ENCODE measurements at regions not wholly inside any gene's neighbourhood (a gene's known extent, or its start where the extent isn't known, plus 50 kb on each side); places are given as distances from the start of the nearest gene placed in this dataset.

GRCh38 chr16:51507286-51507685 is 356.2 kb upstream of the SALL1 start:
- no peak overlapping the region for H3K4me3 Mint-ChIP-seq (ENCODE audit: low read depth, unreplicated experiment)
- no peak for TF ChIP-seq CTCF (IDR thresholded peaks at IDR 0.05; ENCODE audit: unreplicated experiment)
- H3K27ac Mint-ChIP-seq (ENCODE audit: unreplicated experiment), result no peak overlapping the region
- no peaks in the 10 kb centered on the region for H3K36me3 Mint-ChIP-seq (ENCODE audit: insufficient read depth, unreplicated experiment)
- no peaks in the 10 kb centered on the region for H3K27me3 Mint-ChIP-seq (ENCODE audit: unreplicated experiment)
- no peaks in the 10 kb centered on the region for H3K4me1 Mint-ChIP-seq (ENCODE audit: low read depth, unreplicated experiment)
- CTCF ChIA-PET, result no interaction called here
- DNase-seq, result no peak
- BruUV-seq (replicated peaks), result no TSS peak
- H3K9me3 Mint-ChIP-seq (ENCODE audit: low read depth, unreplicated experiment), result peaks cover 6% of the 10 kb centered on the region
- intact Hi-C loops (cut with micrococcal nuclease; ENCODE audit: unreplicated experiment), result no loop called here

GRCh38 chr16:51500306-51500705 is 349.2 kb upstream of the SALL1 start:
- Mint-ChIP-seq H3K4me1 (ENCODE audit: low read depth, unreplicated experiment) (no peaks in the 10 kb centered on the region), H3K4me3 (ENCODE audit: low read depth, unreplicated experiment) (no peak overlapping the region), H3K36me3 (ENCODE audit: insufficient read depth, unreplicated experiment) (no peaks in the 10 kb centered on the region), H3K27ac (ENCODE audit: unreplicated experiment) (no peak overlapping the region), H3K27me3 (ENCODE audit: unreplicated experiment) (no peaks in the 10 kb centered on the region), H3K9me3 (ENCODE audit: low read depth, unreplicated experiment) (no peaks in the 10 kb centered on the region)
- intact Hi-C loops (cut with micrococcal nuclease; ENCODE audit: unreplicated experiment), result no loop called here
- CTCF ChIA-PET, result no interaction called here
- BruUV-seq (replicated peaks), result no TSS peak
- no peak for TF ChIP-seq CTCF (IDR thresholded peaks at IDR 0.05; ENCODE audit: unreplicated experiment)
- no peak for DNase-seq

GRCh38 chr16:51497541-51498211 is 346.6 kb upstream of the SALL1 start:
- no peak for TF ChIP-seq CTCF (IDR thresholded peaks at IDR 0.05; ENCODE audit: unreplicated experiment)
- DNase-seq, result no peak
- no peak overlapping the region for H3K27ac Mint-ChIP-seq (ENCODE audit: unreplicated experiment)
- H3K27me3 Mint-ChIP-seq (ENCODE audit: unreplicated experiment), result no peaks in the 10 kb centered on the region
- no peaks in the 10 kb centered on the region for H3K4me1 Mint-ChIP-seq (ENCODE audit: low read depth, unreplicated experiment)
- CTCF ChIA-PET, result interaction anchor here (0.6 kb wide), 1 partner anchor 1310 kb away, joined by 6 read pairs; no protein-coding TSS in a partner anchor
- no peaks in the 10 kb centered on the region for H3K9me3 Mint-ChIP-seq (ENCODE audit: low read depth, unreplicated experiment)
- H3K4me3 Mint-ChIP-seq (ENCODE audit: low read depth, unreplicated experiment), result no peak overlapping the region
- intact Hi-C loops (cut with micrococcal nuclease; ENCODE audit: unreplicated experiment), result no loop called here
- BruUV-seq (replicated peaks), result no TSS peak
- no peaks in the 10 kb centered on the region for H3K36me3 Mint-ChIP-seq (ENCODE audit: insufficient read depth, unreplicated experiment)

DNA sequence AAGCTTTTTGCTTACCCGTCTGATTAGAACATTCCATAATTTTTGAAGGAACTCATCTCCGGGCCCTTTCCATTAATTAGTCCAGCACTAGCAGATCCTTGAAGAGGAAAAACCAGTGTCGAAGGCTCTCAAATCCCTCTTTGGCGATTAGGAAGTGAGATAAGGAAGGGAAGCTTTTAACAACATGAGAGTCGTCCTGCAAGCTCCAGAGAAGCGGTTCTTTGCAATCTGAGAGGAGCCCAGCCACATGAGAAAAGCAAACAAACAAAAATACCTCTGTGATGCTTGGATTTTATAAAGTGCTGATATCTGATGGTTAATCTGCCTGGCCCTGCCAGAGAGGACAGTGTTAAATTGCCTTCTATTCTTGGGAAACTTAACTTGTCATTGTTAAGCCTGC is 339.8 kb upstream of the SALL1 start:
- no peak overlapping the region for H3K4me3 Mint-ChIP-seq (ENCODE audit: low read depth, unreplicated experiment)
- no peak for DNase-seq
- no peak overlapping the region for H3K27ac Mint-ChIP-seq (ENCODE audit: unreplicated experiment)
- CTCF ChIA-PET, result no interaction called here
- H3K9me3 Mint-ChIP-seq (ENCODE audit: low read depth, unreplicated experiment), result no peaks in the 10 kb centered on the region
- no peaks in the 10 kb centered on the region for H3K4me1 Mint-ChIP-seq (ENCODE audit: low read depth, unreplicated experiment)
- no peaks in the 10 kb centered on the region for H3K27me3 Mint-ChIP-seq (ENCODE audit: unreplicated experiment)
- BruUV-seq (replicated peaks), result no TSS peak
- no peaks in the 10 kb centered on the region for H3K36me3 Mint-ChIP-seq (ENCODE audit: insufficient read depth, unreplicated experiment)
- no peak for TF ChIP-seq CTCF (IDR thresholded peaks at IDR 0.05; ENCODE audit: unreplicated experiment)
- intact Hi-C loops (cut with micrococcal nuclease; ENCODE audit: unreplicated experiment), result no loop called here

All from Calu3 (cell line).